NCI-H187 (cell line): ENCODE measurements at regions not wholly inside any gene's neighbourhood (a gene's known extent, or its start where the extent isn't known, plus 50 kb on each side); places are given as distances from the start of the nearest gene placed in this dataset.

Source experiments
- DNase-seq, 2 experiments: peaks; one replicate each; lab custom pipeline; 2025; lab: John Stamatoyannopoulos, UW

DNA sequence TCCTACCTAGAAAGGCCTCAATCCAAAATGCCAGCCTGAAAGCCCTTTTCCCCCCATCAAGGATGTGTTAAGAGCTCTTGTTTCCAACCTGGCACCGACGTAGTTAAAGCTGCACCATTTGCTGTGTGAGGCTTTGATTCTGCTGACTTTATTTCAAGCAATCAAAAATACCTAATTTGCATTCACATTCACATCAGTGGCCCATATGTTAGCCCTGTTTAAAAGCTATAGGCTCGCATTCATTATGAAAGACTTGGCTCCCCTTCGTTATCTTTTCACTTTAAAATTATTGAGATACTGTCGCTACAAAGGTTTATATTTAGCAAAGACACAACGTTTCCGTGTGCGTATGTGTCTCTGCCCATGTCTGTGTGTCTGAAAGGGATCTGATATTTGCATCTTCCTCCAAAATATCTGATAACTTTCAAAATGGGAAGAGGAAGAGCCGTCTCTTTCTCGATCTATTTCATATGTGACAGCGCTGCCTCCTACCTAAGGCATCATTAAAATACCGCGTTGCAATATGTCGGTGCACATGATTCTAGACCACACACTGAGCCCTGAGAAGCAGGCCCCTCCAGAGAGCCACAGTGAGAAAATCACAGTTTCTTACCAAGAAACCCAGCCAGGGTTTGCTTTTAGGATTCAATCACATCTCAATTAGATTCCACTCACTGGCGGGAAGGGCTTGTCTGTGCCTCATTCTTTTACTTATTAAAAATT, 57.1 kb upstream of the ITPRID1 start:
- no peak for DNase-seq

- DNase-seq: no peak
Observed at GRCh38 chr7:31457551-31457950, 56.3 kb upstream of the ITPRID1 start.

DNA sequence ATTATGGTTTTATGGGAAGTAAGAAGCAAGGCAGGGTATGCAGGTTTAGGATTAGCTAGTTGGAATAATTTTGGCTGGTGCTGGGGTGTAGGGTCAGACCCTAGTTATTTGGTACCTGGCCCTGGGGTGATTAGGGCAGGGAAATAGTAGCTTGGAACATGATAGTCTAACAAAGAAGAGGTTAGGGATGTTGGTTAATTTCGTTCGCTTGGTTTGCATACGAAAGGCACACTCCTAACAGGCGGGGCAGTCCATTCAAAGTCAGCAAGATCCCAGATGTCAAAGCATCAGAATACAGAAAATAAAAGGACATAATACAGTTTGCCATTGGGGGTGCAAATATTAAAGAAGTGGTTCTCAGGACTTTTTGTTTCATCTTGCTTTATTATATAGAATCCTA, 55.7 kb upstream of the ITPRID1 start:
- no peak for DNase-seq

DNA sequence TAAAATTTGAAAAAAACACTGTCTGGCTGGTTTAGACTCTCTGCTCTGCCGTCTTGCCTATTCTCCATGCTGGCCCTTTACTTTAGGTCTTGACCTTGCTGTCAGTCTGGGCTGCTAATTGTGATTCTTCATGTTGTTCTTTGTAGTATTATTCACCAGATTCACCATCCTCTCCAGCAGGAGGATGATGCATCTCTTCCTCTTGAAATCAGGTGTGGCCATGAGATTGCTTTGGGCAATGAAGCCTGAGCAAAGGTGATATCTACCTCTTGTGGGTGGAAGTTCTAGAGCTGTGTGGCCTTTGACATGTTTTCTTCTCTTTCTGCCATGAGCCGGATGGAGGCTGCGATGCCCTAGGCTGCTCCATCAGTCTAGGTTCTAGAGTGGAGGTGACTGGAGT, 51.3 kb upstream of the ITPRID1 start:
- no peak for DNase-seq
